HepG2 (cell line): ENCODE measurements at regions not wholly inside any gene's neighbourhood (a gene's known extent, or its start where the extent isn't known, plus 50 kb on each side); places are given as distances from the start of the nearest gene placed in this dataset.
A peak's percentile ranks its signal among the peaks of the same experiment; 100 is the strongest.

Experiments used
- ATAC-seq: fragments of 200-7000 bp; cut with Tn5 transposase; 3 replicates; pipeline ENCODE4 v1.9.1; 2020; ENCODE audit warnings: mild to moderate bottlenecking, moderate library complexity
- BruUV-seq: library from RNA; stranded (reverse); fragments of 400-500 nt; replicated peaks from 2 replicates; lab custom pipeline; 2021; lab: Mats Ljungman, UMichigan
- CTCF ChIA-PET: fragments of 300-600 bp; formaldehyde crosslinking; extraction: SDS; loops from one replicate; lab custom pipeline; 2021; ENCODE audit warnings: low total read pairs, inconsistent platforms, low intra/inter-chr PET ratio; lab: Yijun Ruan, JAX
- POLR2A ChIA-PET: fragments of 350-600 bp; sonication (Branson Sonifier 250); formaldehyde crosslinking; loops from one replicate; lab custom pipeline; 2020; ENCODE audit warnings: antibody characterized with exemption, inconsistent platforms; lab: Yijun Ruan, JAX
- DNase-seq: peaks from one replicate; pipeline ENCODE4 v3.0.0-alpha.2; 2015; ENCODE audit warnings: low spot score
- FAIRE-seq: peaks from 3 replicates; lab custom pipeline; 2011; peaks lifted over from hg19 to GRCh38; lab: Jason Lieb, UNC
- H2AFZ ChIP-seq: one replicate; pipeline ENCODE4 v1.6.1; 2011; ENCODE audit warnings: low read length, inconsistent platforms
- H3K27ac ChIP-seq: fragments of 300-600 bp; 3 replicates; pipeline ENCODE4 v1.8.0; 2011; ENCODE audit warnings: mixed run types, mild to moderate bottlenecking, mixed read lengths, low read length, inconsistent platforms; ENCODE audit not compliant: insufficient read depth; ENCODE audit errors: extremely low read length
- H3K27me3 ChIP-seq, 2 experiments: fragments of 200-600 bp in 1 of 2; 2 replicates in 1 of 2; 3 replicates in 1 of 2; pipeline versions ENCODE4 v1.6.0 to v1.8.0; 2011; ENCODE audit warnings: low read length in 2 of 2, mild to moderate bottlenecking in 2 of 2, moderate library complexity in 2 of 2, inconsistent platforms in 1 of 2; ENCODE audit not compliant: insufficient read depth in 2 of 2, control insufficient read depth in 1 of 2
- H3K36me3 ChIP-seq, 2 experiments: fragments of 200-600 bp in 1 of 2; replicated peaks in 1 of 2; 2 replicates in 1 of 2; 3 replicates in 1 of 2; pipeline versions ENCODE4 v1.5.1 to v1.8.0; 2011; ENCODE audit warnings: low read length in 2 of 2, inconsistent platforms in 1 of 2; ENCODE audit not compliant: insufficient read depth in 2 of 2, control insufficient read depth in 1 of 2
- H3K4me1 ChIP-seq: 2 replicates; pipeline ENCODE4 v1.5.1; 2012; ENCODE audit warnings: low read length, inconsistent platforms; ENCODE audit not compliant: insufficient read depth
- H3K4me2 ChIP-seq: 2 replicates; pipeline ENCODE4 v1.6.0; 2011; ENCODE audit warnings: low read depth, low read length, inconsistent platforms
- H3K4me3 ChIP-seq, 3 experiments: fragments of 200-600 bp in 1 of 3; sonication (generic), shearing (Covaris generic) in 1 of 3; replicated peaks in 1 of 3; 2 replicates each; pipeline ENCODE4 v1.5.1; 2011 to 2016; ENCODE audit warnings: low read length in 3 of 3, inconsistent platforms in 2 of 3, low read depth in 2 of 3, mild to moderate bottlenecking in 2 of 3, control low read depth in 1 of 3, mixed read lengths in 1 of 3; ENCODE audit not compliant: insufficient read depth in 1 of 3
- H3K79me2 ChIP-seq: one replicate; pipeline ENCODE4 v1.6.1; 2011; ENCODE audit warnings: low read length, inconsistent platforms; ENCODE audit not compliant: insufficient read depth
- H3K9ac ChIP-seq: 2 replicates; pipeline ENCODE4 v1.6.0; 2011; ENCODE audit warnings: mild to moderate bottlenecking, low read depth, low read length, inconsistent platforms; ENCODE audit not compliant: insufficient read depth
- H3K9me3 ChIP-seq: 2 replicates; pipeline ENCODE4 v1.5.1; 2012; ENCODE audit warnings: mild to moderate bottlenecking, low read length
- H4K20me1 ChIP-seq: 2 replicates; pipeline ENCODE4 v1.6.0; 2011; ENCODE audit warnings: inconsistent platforms, mild to moderate bottlenecking, low read length, moderate library complexity; ENCODE audit not compliant: insufficient read depth
- HDAC2 ChIP-seq: sonication (generic); formaldehyde crosslinking; IDR thresholded peaks from 2 replicates; pipeline ENCODE4 v1.4.0; 2020; ENCODE audit warnings: missing genetic modification reagents
- MTF1 ChIP-seq: sonication (generic); formaldehyde crosslinking; IDR thresholded peaks from 2 replicates; pipeline ENCODE4 v1.5.0; 2020; ENCODE audit warnings: missing genetic modification reagents
- MYNN ChIP-seq: sonication (generic); formaldehyde crosslinking; IDR thresholded peaks from 2 replicates; pipeline ENCODE4 v1.4.0; 2020; ENCODE audit warnings: mild to moderate bottlenecking, low read depth, missing genetic modification reagents
- NFKB2 ChIP-seq: sonication (generic); formaldehyde crosslinking; IDR thresholded peaks from 2 replicates; pipeline ENCODE4 v1.4.0; 2020; ENCODE audit warnings: missing genetic modification reagents, borderline replicate concordance
- SCMH1 ChIP-seq: sonication (generic); formaldehyde crosslinking; IDR thresholded peaks from 2 replicates; pipeline ENCODE4 v1.9.0; 2021; ENCODE audit warnings: missing genetic modification reagents, mild to moderate bottlenecking, borderline replicate concordance
- SMAD3 ChIP-seq: sonication (generic); formaldehyde crosslinking; IDR thresholded peaks from 2 replicates; pipeline ENCODE4 v1.4.0; 2020; ENCODE audit warnings: missing genetic modification reagents
- ZIK1 ChIP-seq: sonication (generic); formaldehyde crosslinking; IDR thresholded peaks from 2 replicates; pipeline ENCODE4 v1.5.0; 2020; ENCODE audit warnings: mild to moderate bottlenecking, low read depth, missing genetic modification reagents, borderline replicate concordance
- ZMYM4 ChIP-seq: sonication (generic); formaldehyde crosslinking; IDR thresholded peaks from 2 replicates; pipeline ENCODE4 v1.8.1; 2023; ENCODE audit warnings: mild to moderate bottlenecking, missing genetic modification reagents
- ZNF546 ChIP-seq: sonication (generic); formaldehyde crosslinking; conservative IDR thresholded peaks from 2 replicates; pipeline ENCODE4 v1.8.1; 2023; ENCODE audit warnings: mild to moderate bottlenecking, missing genetic modification reagents
- ZNF746 ChIP-seq: sonication (generic); formaldehyde crosslinking; IDR thresholded peaks from 2 replicates; pipeline ENCODE4 v1.8.0; 2022; ENCODE audit warnings: mild to moderate bottlenecking, missing genetic modification reagents
- WGBS: methylation state at CpG from one replicate; pipeline ENCODE4 v1.1.6; 2017; ENCODE audit warnings: low lambda C conversion rate; 5-methylcytosine and 5-hydroxymethylcytosine counted together
- in situ Hi-C: cut with HindIII; loops from 2 replicates; pipeline ENCODE4 v1.10.0; 2017; ENCODE audit warnings: low pct_unique_long_range_greater_than_20kb; ENCODE audit not compliant: extremely low pct_ligation_motif_present
- intact Hi-C: fragments of 100-400 bp; cut with micrococcal nuclease; formaldehyde crosslinking; loops from one replicate; pipeline ENCODE4 v1.10.0; 2022; ENCODE audit not compliant: unreplicated experiment
- TF ChIP-seq, protein P1 (sequence below), 2 experiments: fragments of 450-650 bp in 1 of 2; sonication (generic) in 1 of 2; formaldehyde crosslinking in 1 of 2; IDR thresholded peaks; 2 replicates each; pipeline versions ENCODE4 v1.6.1 to v1.8.0; 2016 to 2022; ENCODE audit warnings: antibody characterized with exemption in 1 of 2, mild to moderate bottlenecking in 1 of 2, missing genetic modification reagents in 1 of 2
- TF ChIP-seq, protein P2 (sequence below): sonication (generic); formaldehyde crosslinking; IDR thresholded peaks from 2 replicates; pipeline ENCODE4 v1.8.1; 2023; ENCODE audit warnings: mild to moderate bottlenecking, missing genetic modification reagents

DNA sequence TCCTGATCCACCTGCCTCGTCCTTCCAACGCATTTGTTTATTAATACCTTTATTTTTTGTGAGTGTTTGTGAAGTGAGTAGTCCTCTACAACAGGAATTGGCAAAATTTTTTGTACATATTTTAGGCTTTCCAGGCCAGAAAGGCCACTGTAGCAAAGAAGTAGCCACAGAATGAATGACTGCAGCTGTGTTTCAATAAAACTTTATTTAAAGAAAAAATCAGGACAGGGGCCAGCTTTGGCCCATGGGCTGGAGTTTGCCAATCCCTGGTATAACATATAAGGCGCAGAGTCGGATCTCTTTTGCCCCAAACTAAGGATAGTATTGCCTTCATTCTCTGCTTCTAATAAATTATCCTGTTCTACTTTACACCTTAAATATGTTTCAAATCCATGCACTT lies 198.0 kb upstream of the COX10 start (continued):
- TF ChIP-seq, protein P1, sequence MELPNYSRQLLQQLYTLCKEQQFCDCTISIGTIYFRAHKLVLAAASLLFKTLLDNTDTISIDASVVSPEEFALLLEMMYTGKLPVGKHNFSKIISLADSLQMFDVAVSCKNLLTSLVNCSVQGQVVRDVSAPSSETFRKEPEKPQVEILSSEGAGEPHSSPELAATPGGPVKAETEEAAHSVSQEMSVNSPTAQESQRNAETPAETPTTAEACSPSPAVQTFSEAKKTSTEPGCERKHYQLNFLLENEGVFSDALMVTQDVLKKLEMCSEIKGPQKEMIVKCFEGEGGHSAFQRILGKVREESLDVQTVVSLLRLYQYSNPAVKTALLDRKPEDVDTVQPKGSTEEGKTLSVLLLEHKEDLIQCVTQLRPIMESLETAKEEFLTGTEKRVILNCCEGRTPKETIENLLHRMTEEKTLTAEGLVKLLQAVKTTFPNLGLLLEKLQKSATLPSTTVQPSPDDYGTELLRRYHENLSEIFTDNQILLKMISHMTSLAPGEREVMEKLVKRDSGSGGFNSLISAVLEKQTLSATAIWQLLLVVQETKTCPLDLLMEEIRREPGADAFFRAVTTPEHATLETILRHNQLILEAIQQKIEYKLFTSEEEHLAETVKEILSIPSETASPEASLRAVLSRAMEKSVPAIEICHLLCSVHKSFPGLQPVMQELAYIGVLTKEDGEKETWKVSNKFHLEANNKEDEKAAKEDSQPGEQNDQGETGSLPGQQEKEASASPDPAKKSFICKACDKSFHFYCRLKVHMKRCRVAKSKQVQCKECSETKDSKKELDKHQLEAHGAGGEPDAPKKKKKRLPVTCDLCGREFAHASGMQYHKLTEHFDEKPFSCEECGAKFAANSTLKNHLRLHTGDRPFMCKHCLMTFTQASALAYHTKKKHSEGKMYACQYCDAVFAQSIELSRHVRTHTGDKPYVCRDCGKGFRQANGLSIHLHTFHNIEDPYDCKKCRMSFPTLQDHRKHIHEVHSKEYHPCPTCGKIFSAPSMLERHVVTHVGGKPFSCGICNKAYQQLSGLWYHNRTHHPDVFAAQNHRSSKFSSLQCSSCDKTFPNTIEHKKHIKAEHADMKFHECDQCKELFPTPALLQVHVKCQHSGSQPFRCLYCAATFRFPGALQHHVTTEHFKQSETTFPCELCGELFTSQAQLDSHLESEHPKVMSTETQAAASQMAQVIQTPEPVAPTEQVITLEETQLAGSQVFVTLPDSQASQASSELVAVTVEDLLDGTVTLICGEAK (IDR thresholded peaks at IDR 0.05) = no peak
- TF ChIP-seq, protein P1 (CRISPR knock-in tag; IDR thresholded peaks at IDR 0.05) = peak; percentile 64; the same call in 1 of the 2 replicates
- TF ChIP-seq MYNN (CRISPR knock-in tag) (no peak), ZNF746 (no peak)

DNA sequence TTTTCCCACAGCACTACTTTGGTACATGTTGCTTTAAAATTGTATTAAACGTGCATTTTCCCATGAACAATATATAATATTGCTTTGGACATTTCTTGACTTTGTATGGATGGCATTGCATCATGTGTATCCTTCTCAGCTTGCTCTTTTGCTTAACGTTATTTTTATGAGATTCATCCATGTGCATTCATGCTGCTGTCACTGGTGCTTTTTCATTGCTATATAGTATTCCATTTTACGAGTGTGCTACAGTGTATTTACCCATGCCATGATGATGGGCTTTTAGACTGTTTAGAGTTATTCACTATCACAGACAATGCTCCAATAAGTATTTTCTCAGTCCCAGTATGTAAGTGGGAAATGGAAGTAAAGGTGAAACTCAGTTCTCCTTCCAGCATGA lies 195.2 kb upstream of the COX10 start:
- Histone ChIP-seq H3K27me3 (no peaks in the 10 kb centered on the region), H4K20me1 (no peaks in the 10 kb centered on the region), H3K4me2 (no peak overlapping the region), H3K9ac (no peak overlapping the region), H3K79me2 (no peaks in the 10 kb centered on the region), H3K4me1 (no peaks in the 10 kb centered on the region), H3K4me3 (no peak overlapping the region), H2AFZ (no peak overlapping the region), H3K36me3 (no peaks in the 10 kb centered on the region), H3K9me3 (no peaks in the 10 kb centered on the region), H3K27ac (no peak overlapping the region)
- TF ChIP-seq ZNF546 (no peak), NFKB2 (no peak), SMAD3 (no peak), ZMYM4 (CRISPR knock-in tag) (no peak), SCMH1 (CRISPR knock-in tag) (no peak), MTF1 (CRISPR knock-in tag) (no peak), HDAC2 (CRISPR knock-in tag) (no peak), ZIK1 (CRISPR knock-in tag) (no peak)
- TF ChIP-seq, protein P2, sequence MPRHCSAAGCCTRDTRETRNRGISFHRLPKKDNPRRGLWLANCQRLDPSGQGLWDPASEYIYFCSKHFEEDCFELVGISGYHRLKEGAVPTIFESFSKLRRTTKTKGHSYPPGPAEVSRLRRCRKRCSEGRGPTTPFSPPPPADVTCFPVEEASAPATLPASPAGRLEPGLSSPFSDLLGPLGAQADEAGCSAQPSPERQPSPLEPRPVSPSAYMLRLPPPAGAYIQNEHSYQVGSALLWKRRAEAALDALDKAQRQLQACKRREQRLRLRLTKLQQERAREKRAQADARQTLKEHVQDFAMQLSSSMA (CRISPR knock-in tag) = no peak
- in situ Hi-C loops = no loop called here
- POLR2A ChIA-PET = no interaction called here
- no peak for ATAC-seq
- intact Hi-C loops = no loop called here
- 49% methylated on average over 3 of the region's 3 CpGs for WGBS
- DNase-seq = no peak
- CTCF ChIA-PET = no interaction called here
- no TSS peak for BruUV-seq
- no peak for FAIRE-seq
